ENCODE measurements at regions not wholly inside any gene's neighbourhood (a gene's known extent, or its start where the extent isn't known, plus 50 kb on each side); places are given as distances from the start of the nearest gene placed in this dataset.

GRCh38 chr18:51279367-51279984 lies 82.0 kb upstream of the MEX3C start:
- no peak overlapping the region for H3K27ac Mint-ChIP-seq (ENCODE audit: unreplicated experiment)

GRCh38 chr18:51287818-51288508 lies 90.5 kb upstream of the MEX3C start:
- peaks cover 8% of the 10 kb centered on the region for H3K9me3 Mint-ChIP-seq (ENCODE audit: low read depth, unreplicated experiment)
- DNase-seq, result no peak
- TF ChIP-seq CTCF (IDR thresholded peaks at IDR 0.05; ENCODE audit: unreplicated experiment), result no peak
- CTCF ChIA-PET, result no interaction called here
- H3K36me3 Mint-ChIP-seq (ENCODE audit: insufficient read depth, unreplicated experiment), result no peaks in the 10 kb centered on the region
- BruUV-seq (replicated peaks), result no TSS peak
- no peak overlapping the region for H3K4me3 Mint-ChIP-seq (ENCODE audit: low read depth, unreplicated experiment)
- intact Hi-C loops (cut with micrococcal nuclease; ENCODE audit: unreplicated experiment), result no loop called here
- no peak overlapping the region for H3K27ac Mint-ChIP-seq (ENCODE audit: unreplicated experiment)
- H3K27me3 Mint-ChIP-seq (ENCODE audit: unreplicated experiment), result no peaks in the 10 kb centered on the region
- no peaks in the 10 kb centered on the region for H3K4me1 Mint-ChIP-seq (ENCODE audit: low read depth, unreplicated experiment)

More at GRCh38 chr18:51279367-51279984, 82.0 kb upstream of the MEX3C start:
- H3K4me1 Mint-ChIP-seq (ENCODE audit: low read depth, unreplicated experiment), result peaks cover 16% of the 10 kb centered on the region
- no peak for TF ChIP-seq CTCF (IDR thresholded peaks at IDR 0.05; ENCODE audit: unreplicated experiment)
- H3K36me3 Mint-ChIP-seq (ENCODE audit: insufficient read depth, unreplicated experiment), result no peaks in the 10 kb centered on the region
- CTCF ChIA-PET, result no interaction called here
- H3K9me3 Mint-ChIP-seq (ENCODE audit: low read depth, unreplicated experiment), result peaks cover 3% of the 10 kb centered on the region
- no TSS peak for BruUV-seq (replicated peaks)
- DNase-seq, result no peak
- intact Hi-C loops (cut with micrococcal nuclease; ENCODE audit: unreplicated experiment), result no loop called here
- no peaks in the 10 kb centered on the region for H3K27me3 Mint-ChIP-seq (ENCODE audit: unreplicated experiment)
- H3K4me3 Mint-ChIP-seq (ENCODE audit: low read depth, unreplicated experiment), result no peak overlapping the region

- Mint-ChIP-seq H3K4me3 (ENCODE audit: low read depth, unreplicated experiment) (no peak overlapping the region), H3K4me1 (ENCODE audit: low read depth, unreplicated experiment) (no peaks in the 10 kb centered on the region), H3K9me3 (ENCODE audit: low read depth, unreplicated experiment) (peaks cover 8% of the 10 kb centered on the region), H3K27ac (ENCODE audit: unreplicated experiment) (no peak overlapping the region), H3K36me3 (ENCODE audit: insufficient read depth, unreplicated experiment) (no peaks in the 10 kb centered on the region), H3K27me3 (ENCODE audit: unreplicated experiment) (no peaks in the 10 kb centered on the region)
- CTCF ChIA-PET, result no interaction called here
- no TSS peak for BruUV-seq (replicated peaks)
- TF ChIP-seq CTCF (IDR thresholded peaks at IDR 0.05; ENCODE audit: unreplicated experiment), result no peak
- DNase-seq, result no peak
- intact Hi-C loops (cut with micrococcal nuclease; ENCODE audit: unreplicated experiment), result no loop called here
These were observed 91.1 kb upstream of the MEX3C start for GRCh38 chr18:51288582-51288981.

- intact Hi-C loops (cut with micrococcal nuclease; ENCODE audit: unreplicated experiment), result no loop called here
These were observed 93.4 kb upstream of the MEX3C start for GRCh38 chr18:51290860-51291259.

More at GRCh38 chr18:51290860-51291259, 93.4 kb upstream of the MEX3C start:
- Mint-ChIP-seq H3K27ac (ENCODE audit: unreplicated experiment) (no peak overlapping the region), H3K4me3 (ENCODE audit: low read depth, unreplicated experiment) (no peak overlapping the region), H3K4me1 (ENCODE audit: low read depth, unreplicated experiment) (no peaks in the 10 kb centered on the region), H3K9me3 (ENCODE audit: low read depth, unreplicated experiment) (peaks cover 8% of the 10 kb centered on the region), H3K36me3 (ENCODE audit: insufficient read depth, unreplicated experiment) (no peaks in the 10 kb centered on the region), H3K27me3 (ENCODE audit: unreplicated experiment) (no peaks in the 10 kb centered on the region)
- CTCF ChIA-PET, result no interaction called here
- TF ChIP-seq CTCF (IDR thresholded peaks at IDR 0.05; ENCODE audit: unreplicated experiment), result no peak
- no peak for DNase-seq
- BruUV-seq (replicated peaks), result no TSS peak

All from Calu3 (cell line).